GM21786 (cell line): ENCODE measurements at regions not wholly inside any gene's neighbourhood (a gene's known extent, or its start where the extent isn't known, plus 50 kb on each side); places are given as distances from the start of the nearest gene placed in this dataset.

Experiments
- ATAC-seq: cut with Tn5 transposase; IDR thresholded peaks from one replicate; pipeline ENCODE4 v1.9.1; 2021; ENCODE audit not compliant: unreplicated experiment

DNA sequence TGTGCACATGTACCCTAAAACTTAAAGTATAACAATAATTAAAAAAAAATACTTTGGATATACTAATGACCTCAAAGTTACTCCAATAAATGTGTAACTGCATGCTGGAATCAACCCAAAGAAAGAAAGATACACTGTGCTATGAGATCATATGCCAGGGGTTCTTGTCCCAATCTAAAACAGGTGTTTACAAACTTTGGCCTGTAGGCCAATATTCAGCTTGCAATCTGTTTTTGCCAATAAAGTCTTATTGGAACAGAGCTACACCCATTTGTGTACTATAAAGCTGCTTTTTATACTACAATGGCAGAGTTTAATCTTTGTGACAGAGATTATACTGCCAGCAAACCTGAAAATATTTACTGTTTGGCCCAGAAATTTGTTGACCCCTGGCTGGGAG lies 138.8 kb upstream of the AFF2 start:
- ATAC-seq, result no peak

- ATAC-seq, result no peak
Measured at GRCh38 chrX:148363471-148364235, 136.8 kb upstream of the AFF2 start.

DNA sequence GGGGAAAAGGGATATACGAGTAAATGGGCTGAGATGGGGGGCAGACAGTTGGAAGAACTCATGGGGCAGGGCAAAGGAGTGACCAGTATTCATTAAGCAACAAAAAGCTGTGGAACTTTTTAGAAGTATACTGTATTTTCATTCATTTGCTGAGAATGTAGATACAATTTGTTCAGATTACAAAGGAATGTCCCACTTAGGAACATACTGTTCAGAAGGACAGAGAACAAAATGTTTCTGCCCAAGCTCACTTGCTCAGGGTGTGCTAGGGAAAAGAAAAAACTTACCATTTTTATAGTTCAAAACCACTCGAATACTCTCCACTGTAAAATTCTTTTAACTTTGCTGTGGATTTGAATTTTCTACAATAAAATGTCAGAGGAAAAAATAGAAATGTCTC lies 135.2 kb upstream of the AFF2 start:
- no peak for ATAC-seq

- no peak for ATAC-seq
Measured at GRCh38 chrX:148371291-148371690, 129.1 kb upstream of the AFF2 start.

GRCh38 chrX:148372925-148373324 lies 127.5 kb upstream of the AFF2 start:
- ATAC-seq, result no peak

GRCh38 chrX:148376342-148376741 lies 124.1 kb upstream of the AFF2 start:
- no peak for ATAC-seq

GRCh38 chrX:148380107-148380506 lies 120.3 kb upstream of the AFF2 start:
- no peak for ATAC-seq

DNA sequence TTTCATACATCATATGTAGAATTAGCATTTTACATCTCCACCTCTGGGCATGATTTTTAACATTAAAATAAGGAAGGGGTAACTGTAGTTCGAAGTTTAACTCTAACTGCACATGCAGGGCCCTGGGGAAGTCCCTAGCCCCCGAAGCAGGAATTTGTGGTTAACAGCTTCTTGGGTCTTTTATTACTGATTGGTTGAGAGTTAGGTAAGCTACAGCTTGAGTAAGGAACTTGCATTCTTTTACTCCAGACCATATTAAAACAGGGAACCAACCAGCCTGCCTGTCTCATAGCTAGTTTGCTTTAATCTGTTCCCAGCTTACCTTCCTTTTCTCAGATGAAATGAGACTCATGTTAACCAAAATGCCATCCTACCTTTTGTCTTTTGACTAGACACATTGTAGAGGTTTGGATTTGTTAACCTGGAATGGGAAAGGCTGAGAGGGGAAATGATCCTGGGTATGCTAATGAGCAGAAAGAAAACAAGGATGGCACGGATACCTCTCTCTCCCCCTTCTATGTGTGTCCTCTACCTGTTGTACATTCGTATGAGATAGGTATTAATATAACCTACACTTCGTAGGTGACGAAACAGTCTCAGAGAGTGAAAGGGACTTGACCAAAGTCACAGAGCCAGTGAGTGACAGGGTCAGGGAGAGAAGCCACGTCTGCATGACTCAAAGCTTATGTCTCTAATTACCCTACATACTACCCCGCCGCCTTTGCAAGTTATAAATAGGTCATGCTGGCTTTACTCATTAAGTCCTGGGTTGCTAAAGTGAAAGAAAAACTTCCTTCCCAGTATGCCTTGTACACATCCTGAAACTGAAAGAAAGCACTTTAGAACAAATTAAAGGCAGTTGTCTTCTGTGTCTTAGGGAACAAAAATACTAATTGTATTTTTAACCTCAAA lies 119.5 kb upstream of the AFF2 start:
- ATAC-seq, result peak; percentile 92

GRCh38 chrX:148381603-148382002 lies 118.8 kb upstream of the AFF2 start:
- ATAC-seq, result peak; percentile 12

GRCh38 chrX:148382983-148383382 lies 117.4 kb upstream of the AFF2 start:
- no peak for ATAC-seq

GRCh38 chrX:148385471-148385870 lies 114.9 kb upstream of the AFF2 start:
- ATAC-seq, result no peak

GRCh38 chrX:148389629-148390028 lies 110.8 kb upstream of the AFF2 start:
- ATAC-seq, result no peak

- no peak for ATAC-seq
Measured at GRCh38 chrX:148412006-148412405, 88.4 kb upstream of the AFF2 start.

DNA sequence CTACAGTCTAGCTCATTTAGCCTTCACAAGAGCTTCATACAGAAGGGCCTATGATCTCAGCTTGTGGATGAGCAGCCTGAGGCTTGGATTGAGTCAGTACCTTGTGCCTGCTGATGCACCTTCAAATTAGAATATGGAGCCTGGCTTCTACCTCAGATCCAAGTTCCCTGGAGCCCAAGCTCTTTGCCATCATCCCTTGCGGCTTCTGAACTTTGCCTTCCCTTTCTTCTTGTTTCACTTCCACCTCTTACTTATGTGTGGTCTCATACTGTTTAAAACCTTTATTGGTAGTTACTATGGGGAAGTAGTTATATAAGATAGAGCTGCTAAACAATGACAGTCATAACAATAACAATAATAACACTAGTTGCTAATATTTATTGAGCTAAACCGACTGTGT lies 84.3 kb upstream of the AFF2 start:
- no peak for ATAC-seq

DNA sequence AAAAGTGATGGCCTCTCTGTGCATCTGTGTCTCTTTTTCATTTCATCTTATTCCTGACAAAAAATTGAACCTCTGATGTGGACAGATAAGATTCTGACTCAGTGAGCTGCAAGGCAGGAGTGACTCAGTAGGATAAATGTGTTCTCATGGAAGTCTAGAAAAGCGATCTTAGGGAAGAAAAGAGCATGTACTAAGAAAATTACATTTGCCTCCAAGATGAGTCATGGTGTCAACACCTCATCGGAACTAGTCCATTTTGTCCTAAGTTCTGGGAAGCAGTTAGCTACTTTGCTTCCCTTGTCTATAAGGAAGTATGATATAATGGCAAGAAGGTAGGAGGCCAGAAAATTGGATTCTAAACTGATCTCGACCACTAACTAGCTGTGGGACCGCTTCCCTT lies 83.5 kb upstream of the AFF2 start:
- no peak for ATAC-seq

GRCh38 chrX:148417934-148418333 lies 82.5 kb upstream of the AFF2 start:
- no peak for ATAC-seq

- ATAC-seq, result no peak
Measured at GRCh38 chrX:148422526-148422925, 77.9 kb upstream of the AFF2 start.

DNA sequence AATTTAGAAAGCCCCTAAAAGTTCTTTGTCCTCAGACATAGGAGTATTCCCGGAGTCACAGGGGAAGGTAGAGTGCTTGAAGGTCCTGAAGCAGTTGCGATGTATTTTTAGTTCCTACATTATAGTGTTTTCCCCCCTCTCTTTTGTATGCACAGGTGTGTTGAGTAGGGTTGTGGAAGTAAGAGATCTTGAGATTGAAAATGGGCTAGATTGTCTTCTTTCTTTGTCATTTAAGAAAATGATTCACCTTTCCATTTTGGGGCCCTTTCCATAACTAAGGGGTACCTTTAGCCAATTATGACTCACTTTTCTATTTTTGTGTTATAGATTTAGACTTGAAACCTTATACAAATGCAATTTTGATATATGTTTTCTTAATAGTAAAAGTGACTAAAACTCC lies 75.8 kb upstream of the AFF2 start:
- ATAC-seq, result no peak

DNA sequence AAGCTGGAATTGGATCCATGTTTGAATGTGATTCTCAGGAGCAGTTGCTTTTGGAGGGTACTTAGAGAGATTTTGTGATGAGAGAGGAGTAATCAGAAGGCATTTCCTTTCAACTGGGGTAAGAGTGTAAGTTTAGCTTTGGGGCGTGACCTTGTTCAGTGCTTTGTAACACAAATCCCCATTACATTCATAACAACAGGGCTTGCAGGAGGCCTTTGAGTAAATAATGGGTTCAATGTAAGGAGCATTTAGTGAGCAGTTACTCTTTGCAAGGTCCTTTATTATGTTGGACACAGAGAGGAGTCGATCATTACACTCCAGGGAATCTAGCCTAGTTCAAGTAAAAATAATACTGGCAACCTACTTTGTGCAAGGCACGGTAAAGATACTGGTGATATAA lies 74.0 kb upstream of the AFF2 start:
- ATAC-seq, result no peak

DNA sequence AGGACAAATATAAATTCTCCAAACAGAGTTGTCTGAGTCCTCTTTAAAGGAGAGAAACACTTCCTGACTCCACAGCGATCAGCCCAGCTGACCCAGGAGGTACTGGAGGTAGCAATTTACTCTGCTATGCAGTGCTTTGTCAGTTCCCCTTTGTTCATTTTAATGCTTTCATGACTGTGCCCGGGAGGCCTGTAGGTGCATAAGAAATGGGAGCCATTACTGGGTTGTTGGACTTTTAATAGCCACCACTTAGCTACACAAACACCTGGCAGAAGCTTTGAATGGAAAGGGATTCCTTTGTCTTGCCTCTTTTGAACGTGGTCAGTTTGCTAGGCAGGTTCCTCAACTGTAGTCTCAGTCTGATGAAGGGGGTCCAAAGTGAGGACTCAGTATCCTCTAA lies 59.0 kb upstream of the AFF2 start:
- ATAC-seq, result no peak

DNA sequence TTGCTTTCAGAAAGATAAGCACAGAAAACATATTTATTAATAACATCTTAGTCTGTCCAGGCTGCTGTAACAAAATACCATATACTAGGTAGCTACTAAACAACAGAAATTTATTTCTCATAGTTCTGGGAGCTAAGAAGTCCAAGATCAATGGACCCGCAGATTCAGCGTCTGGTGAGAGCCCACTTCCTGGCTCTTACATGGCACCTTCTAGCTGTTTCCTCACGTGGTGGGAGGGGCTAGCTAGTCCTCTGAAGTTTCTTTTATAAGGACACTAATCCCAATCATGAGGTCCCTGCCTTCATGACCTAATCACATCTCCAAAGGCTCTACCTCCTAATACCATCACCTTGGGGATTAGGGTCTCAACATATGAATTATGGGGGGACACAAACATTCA lies 57.2 kb upstream of the AFF2 start:
- ATAC-seq, result no peak

DNA sequence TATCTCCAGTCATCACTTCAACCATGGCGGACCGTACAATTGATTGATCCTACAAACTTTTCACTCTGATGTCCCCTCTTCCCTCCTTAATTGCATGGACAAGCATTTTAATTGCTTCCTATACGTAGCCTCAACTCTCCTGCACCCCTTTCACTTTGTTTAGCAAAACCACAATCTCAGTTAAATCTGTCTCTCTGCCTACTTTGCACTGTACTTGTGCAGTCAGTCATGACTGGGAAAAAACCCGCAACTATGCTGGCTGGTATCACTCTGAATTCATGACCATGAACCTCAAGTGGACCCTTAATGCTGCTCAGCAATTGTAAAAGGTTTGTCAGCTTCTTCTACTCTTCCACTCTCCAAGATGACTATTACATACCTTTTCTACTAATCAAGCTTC lies 51.7 kb upstream of the AFF2 start:
- no peak for ATAC-seq
